NB4 (cell line): ENCODE measurements at regions not wholly inside any gene's neighbourhood (a gene's known extent, or its start where the extent isn't known, plus 50 kb on each side); places are given as distances from the start of the nearest gene placed in this dataset.

Source experiments
- DNase-seq: peaks from one replicate; pipeline ENCODE4 v3.0.0; 2010; ENCODE audit warnings: low read depth
- H3K4me3 ChIP-seq: one replicate; pipeline ENCODE4 v1.5.1; 2011; ENCODE audit warnings: mild to moderate bottlenecking, low read depth, low read length, moderate library complexity
- MYC ChIP-seq: IDR thresholded peaks from 2 replicates; pipeline ENCODE4 v1.6.1; 2011; ENCODE audit warnings: low read depth, low read length
- POLR2A ChIP-seq: IDR thresholded peaks from 2 replicates; pipeline ENCODE4 v1.6.1; 2011; ENCODE audit warnings: mild to moderate bottlenecking; ENCODE audit not compliant: insufficient read length; ENCODE audit errors: extremely low read depth
- TF ChIP-seq, protein P1 (sequence below): IDR thresholded peaks from 2 replicates; pipeline ENCODE4 v1.6.1; 2011; ENCODE audit warnings: low read depth, low read length
- TF ChIP-seq, protein P2 (sequence below): IDR thresholded peaks from one replicate; pipeline ENCODE4 v1.5.1; 2012; ENCODE audit warnings: low read depth, low read length

DNA sequence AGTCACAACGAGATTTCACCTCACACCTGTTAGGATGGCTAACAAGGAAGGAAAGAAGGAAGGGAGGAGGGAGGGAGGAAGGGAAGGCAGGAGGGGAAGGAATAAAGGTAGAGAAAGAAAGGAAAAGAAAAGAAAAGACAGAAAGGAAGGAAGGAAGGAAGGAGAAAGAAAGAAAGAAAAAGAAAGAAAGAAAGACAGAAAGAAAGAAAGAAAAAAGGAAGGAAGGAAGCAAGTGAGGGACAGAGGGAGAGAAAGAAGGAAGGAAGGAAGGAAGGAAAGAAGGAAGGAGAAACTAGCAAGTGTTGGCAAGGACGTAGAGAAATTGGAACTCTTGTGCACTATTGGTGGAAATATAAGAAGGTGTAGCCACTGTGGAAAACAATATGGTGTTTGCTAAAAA, 52.2 kb downstream of the CCDC185 start:
- TF ChIP-seq POLR2A: no peak
- TF ChIP-seq, protein P1, sequence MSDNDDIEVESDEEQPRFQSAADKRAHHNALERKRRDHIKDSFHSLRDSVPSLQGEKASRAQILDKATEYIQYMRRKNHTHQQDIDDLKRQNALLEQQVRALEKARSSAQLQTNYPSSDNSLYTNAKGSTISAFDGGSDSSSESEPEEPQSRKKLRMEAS: no peak
- TF ChIP-seq MYC: no peak
- TF ChIP-seq, protein P2, sequence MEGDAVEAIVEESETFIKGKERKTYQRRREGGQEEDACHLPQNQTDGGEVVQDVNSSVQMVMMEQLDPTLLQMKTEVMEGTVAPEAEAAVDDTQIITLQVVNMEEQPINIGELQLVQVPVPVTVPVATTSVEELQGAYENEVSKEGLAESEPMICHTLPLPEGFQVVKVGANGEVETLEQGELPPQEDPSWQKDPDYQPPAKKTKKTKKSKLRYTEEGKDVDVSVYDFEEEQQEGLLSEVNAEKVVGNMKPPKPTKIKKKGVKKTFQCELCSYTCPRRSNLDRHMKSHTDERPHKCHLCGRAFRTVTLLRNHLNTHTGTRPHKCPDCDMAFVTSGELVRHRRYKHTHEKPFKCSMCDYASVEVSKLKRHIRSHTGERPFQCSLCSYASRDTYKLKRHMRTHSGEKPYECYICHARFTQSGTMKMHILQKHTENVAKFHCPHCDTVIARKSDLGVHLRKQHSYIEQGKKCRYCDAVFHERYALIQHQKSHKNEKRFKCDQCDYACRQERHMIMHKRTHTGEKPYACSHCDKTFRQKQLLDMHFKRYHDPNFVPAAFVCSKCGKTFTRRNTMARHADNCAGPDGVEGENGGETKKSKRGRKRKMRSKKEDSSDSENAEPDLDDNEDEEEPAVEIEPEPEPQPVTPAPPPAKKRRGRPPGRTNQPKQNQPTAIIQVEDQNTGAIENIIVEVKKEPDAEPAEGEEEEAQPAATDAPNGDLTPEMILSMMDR: no peak
- no peak for DNase-seq
- H3K4me3 ChIP-seq: no peak overlapping the region

DNA sequence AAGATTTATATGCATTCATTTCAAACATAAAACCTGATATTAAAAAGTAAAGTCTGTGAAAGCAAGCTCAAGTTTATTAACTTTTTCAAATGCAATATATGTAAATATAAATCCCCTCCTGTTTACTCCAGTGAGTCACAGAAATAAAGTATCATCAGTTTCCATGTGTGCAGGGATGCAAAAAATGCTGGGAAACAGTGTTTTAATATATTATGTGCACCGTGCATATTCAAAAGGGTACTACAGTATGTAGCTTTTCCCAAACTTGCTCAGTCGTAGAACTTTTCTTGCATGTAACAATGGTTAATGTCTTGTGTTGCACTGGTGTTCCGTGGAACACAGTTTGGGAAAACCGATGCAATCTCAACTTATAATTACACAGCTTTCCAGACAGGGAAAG, 60.7 kb downstream of the CCDC185 start:
- TF ChIP-seq, protein P2: no peak
- TF ChIP-seq, protein P1: no peak
- TF ChIP-seq MYC: no peak
- TF ChIP-seq POLR2A: no peak
- no peak for DNase-seq
- no peak overlapping the region for H3K4me3 ChIP-seq

DNA sequence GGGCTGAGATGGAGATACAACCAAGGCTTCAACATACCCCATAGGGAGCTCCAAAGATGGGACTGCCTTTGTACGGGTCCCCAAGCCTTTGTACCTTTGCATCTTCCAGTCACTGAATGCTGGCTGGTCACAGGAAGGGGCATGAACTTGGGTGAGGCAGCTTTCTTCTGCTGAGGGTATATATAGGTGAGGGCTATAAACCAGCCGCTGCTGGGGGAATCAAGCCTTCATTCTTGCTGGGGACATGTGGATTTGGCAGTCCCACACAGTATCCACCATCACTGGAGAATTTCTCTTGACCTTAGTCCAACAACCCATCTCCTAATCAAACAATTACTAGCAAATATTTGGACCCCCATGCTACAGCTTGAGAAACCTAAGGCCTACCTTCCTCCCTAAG, 61.7 kb downstream of the CCDC185 start:
- H3K4me3 ChIP-seq: no peak overlapping the region
- no peak for TF ChIP-seq MYC
- TF ChIP-seq, protein P1: no peak
- TF ChIP-seq, protein P2: no peak
- no peak for TF ChIP-seq POLR2A
- no peak for DNase-seq

DNA sequence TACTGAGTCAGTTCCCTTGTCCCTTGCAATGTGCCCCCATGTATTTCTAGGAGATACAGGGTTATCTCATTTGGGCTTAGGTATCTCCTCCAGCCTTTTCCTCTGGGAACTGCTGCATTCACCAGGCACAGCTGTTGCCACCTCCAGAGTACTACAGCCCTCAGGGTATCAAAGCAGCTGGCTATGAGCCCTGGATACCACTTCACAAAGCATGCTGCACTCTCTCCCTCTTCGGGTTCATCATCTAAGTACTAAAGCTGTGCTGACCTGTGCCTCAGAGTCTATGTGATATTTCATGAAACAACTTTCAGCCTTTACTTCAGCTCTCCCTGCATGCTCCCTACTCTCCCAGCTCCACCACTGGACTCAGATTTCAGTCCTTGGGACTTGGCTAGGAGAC, 62.3 kb downstream of the CCDC185 start:
- TF ChIP-seq, protein P2: no peak
- TF ChIP-seq MYC: no peak
- TF ChIP-seq, protein P1: no peak
- TF ChIP-seq POLR2A: no peak
- DNase-seq: no peak
- no peak overlapping the region for H3K4me3 ChIP-seq

DNA sequence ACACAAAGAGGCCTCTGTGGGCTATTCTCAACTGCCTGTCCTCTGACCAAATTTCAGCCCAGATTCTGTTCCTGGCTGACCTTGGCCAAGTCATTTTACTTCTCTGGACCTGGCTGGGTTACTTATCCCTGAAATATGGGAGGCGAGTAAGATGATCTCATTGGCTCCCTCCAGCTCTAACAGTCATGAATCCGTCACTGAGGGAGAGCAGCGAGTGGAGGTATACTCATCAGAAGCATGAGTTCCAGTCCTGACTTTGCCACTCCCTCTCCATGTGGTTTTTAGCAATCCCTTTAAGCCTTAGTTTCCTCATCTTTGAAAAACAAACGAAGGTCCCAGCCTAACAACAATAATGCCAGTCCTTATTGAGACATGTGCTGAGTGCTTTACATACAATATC, 63.5 kb downstream of the CCDC185 start:
- DNase-seq: no peak
- H3K4me3 ChIP-seq: no peak overlapping the region
- TF ChIP-seq POLR2A: no peak
- TF ChIP-seq, protein P2: no peak
- TF ChIP-seq, protein P1: no peak
- no peak for TF ChIP-seq MYC

DNA sequence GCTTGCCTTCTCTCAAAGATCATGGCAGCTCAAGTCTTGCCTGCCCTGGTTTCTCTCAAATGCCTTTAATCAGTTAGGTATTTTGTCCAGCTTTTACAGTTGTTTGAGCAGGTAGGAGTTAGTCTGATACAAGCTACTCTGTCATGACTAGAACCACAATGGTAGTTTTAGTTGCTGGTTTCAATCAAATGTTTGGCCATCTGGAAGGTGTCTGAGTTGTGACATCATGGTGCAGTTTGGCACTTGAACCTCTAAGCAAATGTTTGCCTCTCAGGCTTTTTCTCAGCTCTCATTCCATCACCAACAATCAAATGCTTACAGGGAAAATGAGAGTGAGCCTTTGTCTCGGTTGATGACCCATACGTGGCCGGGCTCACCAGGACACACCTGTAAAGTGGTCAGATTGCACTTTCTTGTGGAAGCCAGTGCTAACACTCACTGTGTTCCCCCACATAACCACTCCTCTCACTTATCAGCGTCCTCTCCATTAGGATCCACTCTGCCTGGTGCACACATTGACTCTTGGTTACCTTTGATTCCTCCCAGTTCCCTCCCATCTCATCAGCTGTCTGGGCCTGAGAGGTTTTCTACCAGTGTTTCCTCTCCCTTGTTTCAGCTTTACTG, 67.5 kb downstream of the CCDC185 start:
- no peak overlapping the region for H3K4me3 ChIP-seq
- no peak for DNase-seq
- TF ChIP-seq MYC (no peak), POLR2A (no peak)
- TF ChIP-seq, protein P1: no peak
- TF ChIP-seq, protein P2: no peak
